Femur (tissue), 1 donor: ENCODE measurements at regions not wholly inside any gene's neighbourhood (a gene's known extent, or its start where the extent isn't known, plus 50 kb on each side); places are given as distances from the start of the nearest gene placed in this dataset.
"Not testable (repeated sequence)": the region's sequence is repeated elsewhere in the genome, so short reads cannot be mapped to it uniquely, and the experiment has no call there.

Experiments
- DNase-seq: peaks from one replicate; pipeline ENCODE4 v3.0.0-alpha.2; 2017

- DNase-seq: no peak
These were observed 636.6 kb upstream of the MMS22L start for GRCh38 chr6:97919631-97920030.

- DNase-seq: no peak
These were observed 640.2 kb upstream of the MMS22L start for GRCh38 chr6:97923249-97923648.

GRCh38 chr6:97925504-97925903 is 642.5 kb upstream of the MMS22L start:
- DNase-seq: no peak

- DNase-seq: no peak
These were observed 656.6 kb upstream of the MMS22L start for GRCh38 chr6:97939440-97940168.

GRCh38 chr6:97947841-97948240 is 664.8 kb upstream of the MMS22L start:
- no peak for DNase-seq

- DNase-seq: no peak
These were observed 675.1 kb upstream of the MMS22L start for GRCh38 chr6:97958134-97958533.

- DNase-seq: no peak
These were observed 680.2 kb upstream of the MMS22L start for GRCh38 chr6:97963193-97963592.

- no peak for DNase-seq
These were observed 686.0 kb upstream of the MMS22L start for GRCh38 chr6:97969065-97969464.

- DNase-seq: no peak
These were observed 694.1 kb upstream of the MMS22L start for GRCh38 chr6:97977084-97977483.

- DNase-seq: no peak
These were observed 695.8 kb upstream of the MMS22L start for GRCh38 chr6:97978855-97979271.

GRCh38 chr6:97979285-97979684 is 696.3 kb upstream of the MMS22L start:
- DNase-seq: not testable (repeated sequence)

GRCh38 chr6:97989451-97989850 is 706.4 kb upstream of the MMS22L start:
- no peak for DNase-seq

- no peak for DNase-seq
These were observed 712.1 kb upstream of the MMS22L start for GRCh38 chr6:97995158-97995557.

- no peak for DNase-seq
These were observed 719.7 kb upstream of the MMS22L start for GRCh38 chr6:98002678-98003077.

- no peak for DNase-seq
These were observed 731.6 kb upstream of the MMS22L start for GRCh38 chr6:98014442-98015201.

- DNase-seq: no peak
These were observed 733.5 kb upstream of the MMS22L start for GRCh38 chr6:98016565-98016964.

GRCh38 chr6:98020222-98020621 is 737.2 kb upstream of the MMS22L start:
- DNase-seq: no peak

GRCh38 chr6:98024359-98024758 is 741.3 kb upstream of the MMS22L start:
- DNase-seq: no peak

GRCh38 chr6:98027898-98028297 is 744.9 kb upstream of the MMS22L start:
- no peak for DNase-seq

GRCh38 chr6:98033617-98034016 is 750.6 kb upstream of the MMS22L start:
- no peak for DNase-seq

GRCh38 chr6:98036344-98036923 is 753.4 kb upstream of the MMS22L start:
- DNase-seq: no peak

- DNase-seq: no peak
These were observed 754.6 kb upstream of the MMS22L start for GRCh38 chr6:98037571-98037970.

GRCh38 chr6:98039443-98039842 is 756.4 kb upstream of the MMS22L start:
- no peak for DNase-seq
